ENCODE measurements at regions not wholly inside any gene's neighbourhood (a gene's known extent, or its start where the extent isn't known, plus 50 kb on each side); places are given as distances from the start of the nearest gene placed in this dataset.

GRCh38 chr2:64363140-64363539, 90.8 kb upstream of the LGALSL start:
- no peaks in the 10 kb centered on the region for H3K9me3 ChIP-seq (ENCODE audit: insufficient read depth, low read depth, low read length)

GRCh38 chr2:64363848-64364247, 90.1 kb upstream of the LGALSL start:
- no peak overlapping the region for H3K4me3 ChIP-seq (ENCODE audit: low read length)
- no peak overlapping the region for H3K9ac ChIP-seq (ENCODE audit: low read depth, low read length)
- no peaks in the 10 kb centered on the region for H3K9me3 ChIP-seq (ENCODE audit: insufficient read depth, low read depth, low read length)
- 42% methylated on average over 2 of the region's 2 CpGs for WGBS
- H3K36me3 ChIP-seq (ENCODE audit: insufficient read depth, low read length) = no peaks in the 10 kb centered on the region
- H3K27me3 ChIP-seq (ENCODE audit: insufficient read depth, low read length) = no peaks in the 10 kb centered on the region
- no peak overlapping the region for H3K27ac ChIP-seq (ENCODE audit: low read depth, low read length)
- H3K4me1 ChIP-seq (ENCODE audit: insufficient read depth, low read length) = peaks cover 23% of the 10 kb centered on the region

More at GRCh38 chr2:64363140-64363539, 90.8 kb upstream of the LGALSL start:
- Histone ChIP-seq H3K27me3 (ENCODE audit: insufficient read depth, low read length) (no peaks in the 10 kb centered on the region), H3K4me1 (ENCODE audit: insufficient read depth, low read length) (peaks cover 17% of the 10 kb centered on the region), H3K4me3 (ENCODE audit: low read length) (no peak overlapping the region), H3K36me3 (ENCODE audit: insufficient read depth, low read length) (no peaks in the 10 kb centered on the region), H3K27ac (ENCODE audit: low read depth, low read length) (no peak overlapping the region), H3K9ac (ENCODE audit: low read depth, low read length) (no peak overlapping the region)
- 94% methylated on average over 3 of the region's 4 CpGs for WGBS

GRCh38 chr2:64367444-64368232, 86.3 kb upstream of the LGALSL start:
- no peaks in the 10 kb centered on the region for H3K27me3 ChIP-seq (ENCODE audit: insufficient read depth, low read length)
- no peak overlapping the region for H3K27ac ChIP-seq (ENCODE audit: low read depth, low read length)
- H3K4me3 ChIP-seq (ENCODE audit: low read length) = no peak overlapping the region
- H3K4me1 ChIP-seq (ENCODE audit: insufficient read depth, low read length) = peaks cover 13% of the 10 kb centered on the region
- no peaks in the 10 kb centered on the region for H3K9me3 ChIP-seq (ENCODE audit: insufficient read depth, low read depth, low read length)
- 72% methylated on average over 7 of the region's 7 CpGs for WGBS
- H3K9ac ChIP-seq (ENCODE audit: low read depth, low read length) = no peak overlapping the region
- H3K36me3 ChIP-seq (ENCODE audit: insufficient read depth, low read length) = no peaks in the 10 kb centered on the region

- no peaks in the 10 kb centered on the region for H3K9me3 ChIP-seq (ENCODE audit: insufficient read depth, low read depth, low read length)
- H3K4me3 ChIP-seq (ENCODE audit: low read length) = no peak overlapping the region
- H3K27me3 ChIP-seq (ENCODE audit: insufficient read depth, low read length) = no peaks in the 10 kb centered on the region
- H3K36me3 ChIP-seq (ENCODE audit: insufficient read depth, low read length) = no peaks in the 10 kb centered on the region
- peaks cover 13% of the 10 kb centered on the region for H3K4me1 ChIP-seq (ENCODE audit: insufficient read depth, low read length)
- no peak overlapping the region for H3K27ac ChIP-seq (ENCODE audit: low read depth, low read length)
- no peak overlapping the region for H3K9ac ChIP-seq (ENCODE audit: low read depth, low read length)
- 96% methylated on average over 7 of the region's 7 CpGs for WGBS
These were observed 84.3 kb upstream of the LGALSL start for GRCh38 chr2:64369706-64370105.

- no peaks in the 10 kb centered on the region for H3K36me3 ChIP-seq (ENCODE audit: insufficient read depth, low read length)
- H3K27ac ChIP-seq (ENCODE audit: low read depth, low read length) = no peak overlapping the region
- peaks cover 13% of the 10 kb centered on the region for H3K4me1 ChIP-seq (ENCODE audit: insufficient read depth, low read length)
- no peaks in the 10 kb centered on the region for H3K27me3 ChIP-seq (ENCODE audit: insufficient read depth, low read length)
- no peak overlapping the region for H3K4me3 ChIP-seq (ENCODE audit: low read length)
- H3K9ac ChIP-seq (ENCODE audit: low read depth, low read length) = no peak overlapping the region
- no peaks in the 10 kb centered on the region for H3K9me3 ChIP-seq (ENCODE audit: insufficient read depth, low read depth, low read length)
- 97% methylated on average over 2 of the region's 2 CpGs for WGBS
These were observed 82.2 kb upstream of the LGALSL start for GRCh38 chr2:64371727-64372126.

- Histone ChIP-seq H3K27ac (ENCODE audit: low read depth, low read length) (no peak overlapping the region), H3K4me3 (ENCODE audit: low read length) (no peak overlapping the region), H3K27me3 (ENCODE audit: insufficient read depth, low read length) (no peaks in the 10 kb centered on the region), H3K36me3 (ENCODE audit: insufficient read depth, low read length) (no peaks in the 10 kb centered on the region), H3K9ac (ENCODE audit: low read depth, low read length) (no peak overlapping the region), H3K4me1 (ENCODE audit: insufficient read depth, low read length) (no peaks in the 10 kb centered on the region), H3K9me3 (ENCODE audit: insufficient read depth, low read depth, low read length) (no peaks in the 10 kb centered on the region)
- WGBS = 90% methylated on average over 4 of the region's 4 CpGs
These were observed 79.3 kb upstream of the LGALSL start for GRCh38 chr2:64374686-64375085.

- WGBS = 97% methylated on average over 5 of the region's 5 CpGs
- no peaks in the 10 kb centered on the region for H3K9me3 ChIP-seq (ENCODE audit: insufficient read depth, low read depth, low read length)
- no peaks in the 10 kb centered on the region for H3K4me1 ChIP-seq (ENCODE audit: insufficient read depth, low read length)
- H3K27me3 ChIP-seq (ENCODE audit: insufficient read depth, low read length) = no peaks in the 10 kb centered on the region
- H3K9ac ChIP-seq (ENCODE audit: low read depth, low read length) = no peak overlapping the region
- H3K36me3 ChIP-seq (ENCODE audit: insufficient read depth, low read length) = no peaks in the 10 kb centered on the region
- H3K27ac ChIP-seq (ENCODE audit: low read depth, low read length) = no peak overlapping the region
- H3K4me3 ChIP-seq (ENCODE audit: low read length) = no peak overlapping the region
These were observed 77.0 kb upstream of the LGALSL start for GRCh38 chr2:64376926-64377325.

- no peaks in the 10 kb centered on the region for H3K9me3 ChIP-seq (ENCODE audit: insufficient read depth, low read depth, low read length)
- H3K9ac ChIP-seq (ENCODE audit: low read depth, low read length) = no peak overlapping the region
- WGBS = 95% methylated on average over 7 of the region's 7 CpGs
- H3K27ac ChIP-seq (ENCODE audit: low read depth, low read length) = no peak overlapping the region
- no peaks in the 10 kb centered on the region for H3K27me3 ChIP-seq (ENCODE audit: insufficient read depth, low read length)
- no peaks in the 10 kb centered on the region for H3K36me3 ChIP-seq (ENCODE audit: insufficient read depth, low read length)
- H3K4me3 ChIP-seq (ENCODE audit: low read length) = no peak overlapping the region
- no peaks in the 10 kb centered on the region for H3K4me1 ChIP-seq (ENCODE audit: insufficient read depth, low read length)
These were observed 74.8 kb upstream of the LGALSL start for GRCh38 chr2:64379186-64379585.

GRCh38 chr2:64380853-64381527, 73.0 kb upstream of the LGALSL start:
- H3K36me3 ChIP-seq (ENCODE audit: insufficient read depth, low read length) = no peaks in the 10 kb centered on the region
- no peak overlapping the region for H3K4me3 ChIP-seq (ENCODE audit: low read length)
- WGBS = 90% methylated on average over 4 of the region's 4 CpGs
- H3K4me1 ChIP-seq (ENCODE audit: insufficient read depth, low read length) = no peaks in the 10 kb centered on the region
- H3K27me3 ChIP-seq (ENCODE audit: insufficient read depth, low read length) = no peaks in the 10 kb centered on the region
- H3K9ac ChIP-seq (ENCODE audit: low read depth, low read length) = no peak overlapping the region
- H3K9me3 ChIP-seq (ENCODE audit: insufficient read depth, low read depth, low read length) = no peaks in the 10 kb centered on the region
- no peak overlapping the region for H3K27ac ChIP-seq (ENCODE audit: low read depth, low read length)

GRCh38 chr2:64383016-64383591, 70.9 kb upstream of the LGALSL start:
- Histone ChIP-seq H3K9me3 (ENCODE audit: insufficient read depth, low read depth, low read length) (no peaks in the 10 kb centered on the region), H3K9ac (ENCODE audit: low read depth, low read length) (no peak overlapping the region), H3K27ac (ENCODE audit: low read depth, low read length) (no peak overlapping the region), H3K4me1 (ENCODE audit: insufficient read depth, low read length) (peaks cover 9% of the 10 kb centered on the region; the same call in 1 of the 2 replicates), H3K27me3 (ENCODE audit: insufficient read depth, low read length) (no peaks in the 10 kb centered on the region), H3K4me3 (ENCODE audit: low read length) (no peak overlapping the region), H3K36me3 (ENCODE audit: insufficient read depth, low read length) (no peaks in the 10 kb centered on the region)
- 93% methylated on average over 5 of the region's 5 CpGs for WGBS

- no peaks in the 10 kb centered on the region for H3K27me3 ChIP-seq (ENCODE audit: insufficient read depth, low read length)
- H3K4me1 ChIP-seq (ENCODE audit: insufficient read depth, low read length) = peaks cover 9% of the 10 kb centered on the region; the same call in 1 of the 2 replicates
- H3K36me3 ChIP-seq (ENCODE audit: insufficient read depth, low read length) = no peaks in the 10 kb centered on the region
- no peak overlapping the region for H3K27ac ChIP-seq (ENCODE audit: low read depth, low read length)
- H3K9ac ChIP-seq (ENCODE audit: low read depth, low read length) = no peak overlapping the region
- H3K4me3 ChIP-seq (ENCODE audit: low read length) = no peak overlapping the region
- 90% methylated on average over 2 of the region's 3 CpGs for WGBS
- no peaks in the 10 kb centered on the region for H3K9me3 ChIP-seq (ENCODE audit: insufficient read depth, low read depth, low read length)
These were observed 70.1 kb upstream of the LGALSL start for GRCh38 chr2:64383881-64384280.

Measured in HUES64 (cell line).